ENCODE measurements at regions not wholly inside any gene's neighbourhood (a gene's known extent, or its start where the extent isn't known, plus 50 kb on each side); places are given as distances from the start of the nearest gene placed in this dataset.

DNA sequence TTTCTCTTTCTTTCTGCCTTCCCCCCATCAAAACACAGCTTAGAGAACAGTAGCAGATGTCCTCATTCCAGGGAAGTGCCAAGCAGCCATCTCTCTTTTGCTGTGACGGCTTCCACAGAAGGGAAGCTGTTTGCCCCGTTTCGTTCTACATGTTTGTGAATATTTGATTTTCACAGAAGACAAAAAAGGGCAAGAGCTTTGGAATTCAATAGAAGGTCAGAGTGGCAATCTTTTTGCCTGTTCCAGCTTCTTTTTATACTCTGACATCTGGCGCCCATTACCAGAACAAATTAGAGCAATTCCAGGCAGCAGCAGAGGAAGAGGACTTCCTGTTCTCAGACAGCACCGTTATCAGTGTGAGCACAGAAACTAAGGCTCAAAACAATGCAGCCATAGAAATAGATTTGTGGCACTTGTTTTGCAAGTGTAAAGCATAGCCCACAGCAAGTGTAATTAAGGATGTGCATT is 79.0 kb upstream of the CDH19 start:
- no peaks in the 10 kb centered on the region for H3K9me3 Mint-ChIP-seq
- no peaks in the 10 kb centered on the region for H3K27me3 Mint-ChIP-seq
- intact Hi-C loops (cut with micrococcal nuclease), result no loop called here
- no peaks in the 10 kb centered on the region for H3K36me3 Mint-ChIP-seq (ENCODE audit: low read depth)
- no peak overlapping the region for H3K4me3 Mint-ChIP-seq
- no peak for DNase-seq
- H3K27ac Mint-ChIP-seq, result no peak overlapping the region
- H3K4me1 Mint-ChIP-seq, result no peaks in the 10 kb centered on the region

DNA sequence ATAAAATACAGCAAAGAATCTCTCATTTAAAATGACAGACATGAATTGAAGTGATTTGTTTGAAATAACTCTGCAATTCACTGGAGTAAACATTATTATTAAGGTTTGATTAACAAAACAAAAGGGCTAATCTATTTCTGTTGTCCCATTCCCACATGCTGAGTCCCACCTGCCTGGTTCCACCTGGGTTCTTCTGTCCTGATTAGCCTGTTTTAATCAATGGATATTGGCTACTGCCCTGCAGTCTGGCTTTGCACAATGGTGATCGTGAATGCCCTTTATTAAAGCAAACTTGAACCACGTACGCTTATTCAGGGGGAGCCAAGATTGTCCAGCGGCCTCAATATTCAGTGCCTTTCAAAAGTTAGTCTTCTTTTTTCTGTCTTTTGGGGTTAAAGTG is 72.8 kb upstream of the CDH19 start:
- intact Hi-C loops (cut with micrococcal nuclease), result no loop called here
- peaks cover 3% of the 10 kb centered on the region for H3K9me3 Mint-ChIP-seq
- H3K27ac Mint-ChIP-seq, result no peak overlapping the region
- no peaks in the 10 kb centered on the region for H3K4me1 Mint-ChIP-seq
- no peak overlapping the region for H3K4me3 Mint-ChIP-seq
- no peak for DNase-seq
- H3K36me3 Mint-ChIP-seq (ENCODE audit: low read depth), result no peaks in the 10 kb centered on the region
- H3K27me3 Mint-ChIP-seq, result no peaks in the 10 kb centered on the region

DNA sequence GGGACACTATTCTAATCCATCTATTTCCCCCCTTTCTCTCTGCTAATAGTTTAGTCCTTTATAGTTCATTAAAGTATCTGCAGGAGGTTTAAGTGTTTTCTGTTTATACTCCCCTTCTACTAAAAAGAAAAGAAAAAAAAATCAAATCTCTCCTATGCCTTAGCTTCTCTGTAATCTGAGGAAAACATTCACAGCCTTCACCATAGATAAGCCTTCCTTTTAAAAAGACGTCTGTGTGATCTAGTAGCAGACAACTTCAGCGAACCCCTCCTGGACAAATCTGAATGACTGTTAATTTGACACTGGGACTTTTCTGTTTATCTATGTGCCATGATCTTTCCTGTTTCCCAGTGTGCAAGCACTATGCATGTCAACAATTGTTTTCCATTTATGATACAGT is 70.4 kb upstream of the CDH19 start:
- no peak for DNase-seq
- Mint-ChIP-seq H3K9me3 (peaks cover 3% of the 10 kb centered on the region), H3K27ac (no peak overlapping the region), H3K36me3 (ENCODE audit: low read depth) (no peaks in the 10 kb centered on the region), H3K27me3 (no peaks in the 10 kb centered on the region), H3K4me3 (no peak overlapping the region), H3K4me1 (no peaks in the 10 kb centered on the region)
- intact Hi-C loops (cut with micrococcal nuclease), result no loop called here

DNA sequence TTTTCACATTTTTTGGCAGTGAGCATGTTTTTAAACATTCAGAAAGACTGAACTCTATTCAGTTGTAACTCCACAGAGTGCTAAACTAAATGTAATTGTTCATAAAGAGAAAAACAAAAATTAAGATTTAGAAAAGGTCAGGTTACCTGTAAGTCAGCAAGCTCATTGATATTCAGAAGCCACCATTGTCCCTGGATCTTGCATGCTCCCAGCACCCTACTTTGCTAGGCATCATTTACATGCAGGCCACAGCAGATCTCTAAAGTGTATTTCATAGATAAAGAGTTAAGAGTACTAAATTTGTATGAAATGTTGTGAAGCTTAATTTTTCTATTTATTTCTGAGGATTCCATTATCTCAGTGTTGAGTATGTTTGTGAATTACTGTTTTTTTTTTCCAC is 64.8 kb upstream of the CDH19 start:
- no peak for DNase-seq
- Mint-ChIP-seq H3K4me3 (no peak overlapping the region), H3K9me3 (peaks cover 4% of the 10 kb centered on the region), H3K27ac (no peak overlapping the region), H3K36me3 (ENCODE audit: low read depth) (no peaks in the 10 kb centered on the region), H3K27me3 (no peaks in the 10 kb centered on the region), H3K4me1 (no peaks in the 10 kb centered on the region)
- intact Hi-C loops (cut with micrococcal nuclease), result no loop called here

DNA sequence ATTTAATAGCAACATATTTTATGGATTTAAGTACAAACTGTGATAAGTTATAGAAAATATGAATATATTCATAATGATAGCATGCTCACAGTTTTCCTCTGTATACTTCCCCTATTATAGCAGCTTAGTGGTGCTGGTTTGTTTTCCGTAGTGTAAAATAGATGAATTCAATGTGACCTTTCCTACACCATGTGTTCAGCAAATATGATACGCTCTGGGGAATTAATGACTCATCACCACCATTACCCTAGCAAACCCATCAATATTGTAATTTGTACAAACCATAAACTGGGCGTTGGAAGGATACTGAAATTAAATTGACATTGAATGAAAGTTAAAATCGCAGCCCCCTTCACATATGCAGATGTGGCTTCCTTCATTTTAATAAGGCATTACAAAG is 58.7 kb upstream of the CDH19 start:
- Mint-ChIP-seq H3K9me3 (peaks cover 7% of the 10 kb centered on the region), H3K4me1 (no peaks in the 10 kb centered on the region), H3K36me3 (ENCODE audit: low read depth) (no peaks in the 10 kb centered on the region), H3K4me3 (no peak overlapping the region), H3K27me3 (no peaks in the 10 kb centered on the region), H3K27ac (no peak overlapping the region)
- intact Hi-C loops (cut with micrococcal nuclease), result no loop called here
- DNase-seq, result no peak

DNA sequence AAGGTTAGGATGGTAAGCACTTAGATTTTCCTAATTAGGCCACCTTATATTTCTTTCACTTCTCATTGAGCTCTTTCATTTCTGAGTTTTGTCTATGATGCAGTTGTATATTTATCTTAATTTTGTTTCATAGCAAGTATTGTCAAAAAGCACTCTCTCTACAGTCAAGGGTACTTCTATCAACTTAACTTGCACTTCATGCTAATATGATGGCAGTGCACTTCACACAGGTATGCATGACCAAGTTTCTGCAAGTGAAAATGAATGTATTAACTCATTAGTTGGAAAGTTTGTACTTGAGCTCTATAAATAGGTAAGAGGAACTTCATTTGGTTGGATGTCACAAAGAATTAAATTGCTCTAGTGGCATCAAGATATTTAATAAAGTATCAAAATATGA is 51.5 kb upstream of the CDH19 start:
- intact Hi-C loops (cut with micrococcal nuclease), result no loop called here
- Mint-ChIP-seq H3K9me3 (no peaks in the 10 kb centered on the region), H3K27ac (no peak overlapping the region), H3K27me3 (no peaks in the 10 kb centered on the region), H3K4me1 (no peaks in the 10 kb centered on the region), H3K36me3 (ENCODE audit: low read depth) (no peaks in the 10 kb centered on the region), H3K4me3 (no peak overlapping the region)
- no peak for DNase-seq

All from activated CD4-positive, alpha-beta T cell treated with anti-CD3 and anti-CD28 coated beads, Interleukin-2, amount 10 ng/mL, durations not matched to agents 24 days and 14 days (primary cell).